Middle frontal gyrus (tissue), 1 donor: ENCODE measurements at regions not wholly inside any gene's neighbourhood (a gene's known extent, or its start where the extent isn't known, plus 50 kb on each side); places are given as distances from the start of the nearest gene placed in this dataset.
A peak's percentile ranks its signal among the peaks of the same experiment; 100 is the strongest.

Experiments used
- DNase-seq: peaks from one replicate; pipeline ENCODE4 v3.0.0-alpha.2; 2015; ENCODE audit warnings: low spot score; ENCODE audit errors: extremely low spot score

GRCh38 chr20:24776755-24777271 is 172.3 kb upstream of the CST7 start:
- DNase-seq: no peak

- DNase-seq: peak; percentile 7
Observed at GRCh38 chr20:24777746-24778145, 171.3 kb upstream of the CST7 start.

- DNase-seq: no peak
Observed at GRCh38 chr20:24778585-24779031, 170.5 kb upstream of the CST7 start.

- DNase-seq: no peak
Observed at GRCh38 chr20:24779131-24779530, 169.9 kb upstream of the CST7 start.

DNA sequence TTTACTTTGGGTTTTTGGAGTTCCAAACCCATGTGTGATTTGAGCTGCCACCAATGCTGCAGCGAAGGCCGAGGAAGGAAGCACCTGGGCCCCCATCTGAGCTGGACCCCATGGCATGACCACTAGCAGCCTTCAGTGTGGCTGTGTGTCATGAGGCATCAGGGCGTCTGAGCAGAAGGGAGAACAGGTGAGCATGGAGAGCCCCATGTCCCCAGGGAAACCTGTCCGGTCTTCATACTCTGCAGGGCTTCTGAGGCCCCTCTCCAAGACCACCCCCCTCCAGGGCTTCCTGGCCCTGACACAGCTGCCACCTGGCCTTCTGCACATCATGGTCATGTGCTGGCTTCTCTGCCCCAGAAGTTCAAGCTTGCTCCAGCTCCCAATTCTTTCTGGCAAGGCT is 169.1 kb upstream of the CST7 start:
- DNase-seq: no peak

- no peak for DNase-seq
Observed at GRCh38 chr20:24780674-24781417, 168.2 kb upstream of the CST7 start.

DNA sequence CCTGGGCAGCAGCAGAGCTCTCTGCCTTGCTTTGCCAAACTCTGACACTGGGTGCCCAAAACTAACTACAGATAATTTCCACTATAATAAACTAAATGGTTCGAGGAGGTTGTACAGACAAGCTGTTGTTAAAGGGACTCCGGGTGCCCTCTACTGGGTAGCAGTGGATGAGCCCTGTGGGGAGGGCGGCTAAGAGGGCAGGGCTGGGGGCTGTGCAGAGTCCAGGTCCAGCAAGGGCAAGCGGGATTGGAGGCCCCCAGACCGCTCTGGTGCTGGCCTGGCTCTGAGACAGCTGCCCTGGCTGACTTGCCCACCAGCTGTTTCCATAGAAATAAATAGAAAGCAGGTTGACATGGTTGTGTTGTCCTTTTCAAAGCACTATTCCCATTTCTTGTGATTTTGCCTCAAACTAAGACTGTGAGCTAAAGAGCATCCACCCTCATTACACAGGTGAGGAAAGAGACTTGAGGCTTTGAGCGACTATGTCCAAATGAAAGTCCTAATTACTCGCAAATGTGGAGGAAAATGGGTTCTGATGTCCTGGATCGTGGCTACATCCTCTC is 167.6 kb upstream of the CST7 start:
- peak; percentile 13 for DNase-seq

- DNase-seq: no peak
Observed at GRCh38 chr20:24782301-24782700, 166.8 kb upstream of the CST7 start.

- DNase-seq: no peak
Observed at GRCh38 chr20:24782801-24783630, 166.1 kb upstream of the CST7 start.

GRCh38 chr20:24783631-24784492 is 165.2 kb upstream of the CST7 start:
- no peak for DNase-seq

GRCh38 chr20:24784607-24785006 is 164.5 kb upstream of the CST7 start:
- DNase-seq: no peak

- DNase-seq: no peak
Observed at GRCh38 chr20:24785141-24786110, 163.6 kb upstream of the CST7 start.

GRCh38 chr20:24786111-24786495 is 163.0 kb upstream of the CST7 start:
- DNase-seq: no peak

DNA sequence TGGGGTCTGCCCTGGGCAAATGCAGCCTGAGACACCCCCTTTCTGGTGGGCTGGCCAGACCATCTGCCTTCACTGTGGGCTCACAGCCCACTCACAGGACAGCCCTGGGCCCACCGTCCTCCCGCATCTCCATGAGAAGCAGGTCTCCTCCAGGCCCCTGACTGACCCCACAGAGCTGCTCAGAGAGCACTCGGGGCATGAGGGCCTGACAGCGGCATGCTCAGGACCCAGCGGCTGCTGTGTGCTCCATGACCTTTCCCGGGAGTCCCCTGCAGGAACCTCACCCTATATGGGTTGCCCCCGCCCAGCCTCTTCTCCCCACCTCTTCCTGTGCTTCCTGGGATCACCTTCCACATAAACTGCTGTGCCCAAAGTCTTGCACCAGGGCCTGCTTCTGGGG is 162.4 kb upstream of the CST7 start:
- no peak for DNase-seq

- no peak for DNase-seq
Observed at GRCh38 chr20:24787071-24787470, 162.0 kb upstream of the CST7 start.

DNA sequence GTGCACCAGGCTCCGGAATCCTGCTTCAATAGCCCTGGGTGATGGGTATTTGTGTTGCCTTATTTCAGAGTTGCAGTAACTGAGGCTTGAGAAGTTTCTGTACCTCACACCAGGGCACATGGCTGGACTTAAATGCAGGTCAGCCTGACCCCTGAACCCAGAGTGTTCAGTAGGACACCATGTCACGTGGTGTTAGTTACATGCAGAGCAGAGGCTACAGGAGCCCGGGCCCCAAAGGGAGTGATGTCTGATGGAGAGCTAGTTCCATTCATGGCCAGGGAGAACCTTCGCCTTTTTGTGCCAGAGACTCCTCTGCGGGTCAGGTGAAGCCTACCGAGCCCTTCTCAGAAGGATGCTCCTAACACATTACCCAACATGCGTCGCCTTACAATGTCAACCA is 161.4 kb upstream of the CST7 start:
- DNase-seq: no peak

DNA sequence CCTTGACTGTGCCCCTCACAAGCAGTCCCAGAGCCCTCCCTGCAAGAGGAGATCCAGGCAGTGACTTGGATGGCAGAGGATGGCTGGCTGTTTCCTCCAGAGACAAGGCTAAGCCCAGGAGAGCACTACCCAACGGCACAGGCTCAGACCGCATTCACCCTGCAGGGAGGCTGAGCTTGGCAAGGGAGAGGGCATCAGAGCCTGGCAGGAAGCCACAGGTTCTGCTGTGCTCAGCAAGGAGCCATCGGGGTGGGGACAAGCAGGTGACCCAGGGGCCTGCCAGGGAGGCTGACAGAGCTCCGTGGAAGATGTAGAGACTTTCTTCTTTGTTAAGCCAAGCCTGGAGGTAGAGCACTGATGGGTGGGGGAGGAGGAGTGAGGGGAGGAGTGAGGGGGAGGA is 159.2 kb upstream of the CST7 start:
- no peak for DNase-seq

GRCh38 chr20:24790746-24791283 is 158.3 kb upstream of the CST7 start:
- DNase-seq: no peak

DNA sequence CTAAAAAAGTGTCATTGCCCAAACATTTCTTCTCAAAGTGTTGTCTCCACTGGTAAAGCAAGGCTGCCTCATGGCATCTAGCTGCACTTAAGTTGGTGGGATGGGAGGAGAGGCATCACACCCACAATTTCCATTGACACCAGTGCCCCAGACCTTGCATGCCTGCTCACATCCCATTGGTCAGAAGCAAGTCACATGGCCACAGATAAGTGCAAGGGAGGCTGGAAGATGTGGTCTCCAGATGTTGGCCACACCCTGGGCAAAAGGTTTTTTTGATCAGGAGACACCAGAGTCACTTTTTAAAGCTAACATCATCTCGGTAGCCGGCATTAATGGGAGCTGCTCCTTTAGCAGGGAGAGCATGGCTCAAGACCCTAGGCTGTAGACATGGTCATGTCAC is 157.1 kb upstream of the CST7 start:
- no peak for DNase-seq
